GM21717 (cell line): ENCODE measurements at regions not wholly inside any gene's neighbourhood (a gene's known extent, or its start where the extent isn't known, plus 50 kb on each side); places are given as distances from the start of the nearest gene placed in this dataset.

Experiments
- ATAC-seq: cut with Tn5 transposase; IDR thresholded peaks from one replicate; pipeline ENCODE4 v1.9.1; 2021; ENCODE audit warnings: mild to moderate bottlenecking, moderate library complexity; ENCODE audit not compliant: unreplicated experiment

GRCh38 chr1:55860326-55860725 lies 645.2 kb upstream of the USP24 start:
- no peak for ATAC-seq

- ATAC-seq: no peak
These were observed 639.7 kb upstream of the USP24 start for GRCh38 chr1:55854911-55855310.

- no peak for ATAC-seq
These were observed 633.7 kb upstream of the USP24 start for GRCh38 chr1:55848906-55849305.

- no peak for ATAC-seq
These were observed 630.9 kb upstream of the USP24 start for GRCh38 chr1:55846051-55846450.

GRCh38 chr1:55844322-55844721 lies 629.2 kb upstream of the USP24 start:
- ATAC-seq: no peak

- ATAC-seq: no peak
These were observed 624.5 kb upstream of the USP24 start for GRCh38 chr1:55839626-55840025.

GRCh38 chr1:55839221-55839620 lies 624.1 kb upstream of the USP24 start:
- ATAC-seq: no peak

- ATAC-seq: no peak
These were observed 620.9 kb upstream of the USP24 start for GRCh38 chr1:55836086-55836485.

GRCh38 chr1:55833529-55834091 lies 618.4 kb upstream of the USP24 start:
- ATAC-seq: no peak

GRCh38 chr1:55831759-55832158 lies 616.6 kb upstream of the USP24 start:
- ATAC-seq: no peak

GRCh38 chr1:55828044-55828443 lies 612.9 kb upstream of the USP24 start:
- ATAC-seq: no peak

- no peak for ATAC-seq
These were observed 612.2 kb upstream of the USP24 start for GRCh38 chr1:55827350-55827749.

- ATAC-seq: no peak
These were observed 611.4 kb upstream of the USP24 start for GRCh38 chr1:55826381-55827080.

- ATAC-seq: no peak
These were observed 610.3 kb upstream of the USP24 start for GRCh38 chr1:55825461-55825860.

- ATAC-seq: no peak
These were observed 609.1 kb upstream of the USP24 start for GRCh38 chr1:55824251-55824640.

- ATAC-seq: no peak
These were observed 608.5 kb upstream of the USP24 start for GRCh38 chr1:55823541-55824250.

GRCh38 chr1:55822891-55823290 lies 607.7 kb upstream of the USP24 start:
- no peak for ATAC-seq

GRCh38 chr1:55821234-55821633 lies 606.1 kb upstream of the USP24 start:
- no peak for ATAC-seq

- ATAC-seq: no peak
These were observed 605.3 kb upstream of the USP24 start for GRCh38 chr1:55820501-55820900.

GRCh38 chr1:55819011-55819410 lies 603.8 kb upstream of the USP24 start:
- ATAC-seq: no peak

GRCh38 chr1:55816456-55817426 lies 601.6 kb upstream of the USP24 start:
- no peak for ATAC-seq
